H1 (cell line): ENCODE measurements at regions not wholly inside any gene's neighbourhood (a gene's known extent, or its start where the extent isn't known, plus 50 kb on each side); places are given as distances from the start of the nearest gene placed in this dataset.

Experiments used
- CTCF ChIA-PET: fragments of 300-600 bp; sonication (Branson Sonifier 250); formaldehyde crosslinking; loops from one replicate; lab custom pipeline; 2021; ENCODE audit not compliant: partially characterized antibody; lab: Charles Lee
- POLR2A ChIA-PET: fragments of 300-600 bp; sonication (Branson Sonifier 250); formaldehyde crosslinking; loops from one replicate; lab custom pipeline; 2021; ENCODE audit warnings: inconsistent platforms; ENCODE audit not compliant: partially characterized antibody; lab: Charles Lee
- DNase-seq, 2 experiments: peaks; one replicate each; pipeline versions ENCODE4 v3.0.0 to v3.0.0-alpha.2; 2010 to 2022; ENCODE audit warnings: low spot score in 2 of 2, low read depth in 1 of 2, mixed read lengths in 1 of 2
- FAIRE-seq: peaks from 2 replicates; lab custom pipeline; 2011; peaks lifted over from hg19 to GRCh38; lab: Jason Lieb, UNC
- H2AFZ ChIP-seq: 2 replicates; pipeline ENCODE4 v1.8.1; 2012; ENCODE audit warnings: low read length, inconsistent platforms
- H2AK5ac ChIP-seq: 2 replicates; pipeline ENCODE4 v1.6.1; 2013; ENCODE audit warnings: low read depth, low read length
- H2BK120ac ChIP-seq: replicated peaks from 2 replicates; pipeline ENCODE3; 2013; ENCODE audit warnings: low read depth, low read length, inconsistent platforms
- H2BK12ac ChIP-seq: 2 replicates; pipeline ENCODE4 v1.6.1; 2013; ENCODE audit warnings: low read depth, low read length
- H2BK15ac ChIP-seq: 2 replicates; pipeline ENCODE4 v1.6.1; 2013; ENCODE audit warnings: low read length
- H2BK20ac ChIP-seq: 2 replicates; pipeline ENCODE4 v1.6.1; 2013; ENCODE audit warnings: low read length
- H2BK5ac ChIP-seq: 2 replicates; pipeline ENCODE4 v1.6.1; 2013; ENCODE audit warnings: low read depth, low read length
- H3K14ac ChIP-seq: 2 replicates; pipeline ENCODE4 v1.6.1; 2013; ENCODE audit warnings: inconsistent platforms; ENCODE audit not compliant: insufficient read length
- H3K18ac ChIP-seq: 2 replicates; pipeline ENCODE4 v1.6.1; 2013; ENCODE audit warnings: low read length; ENCODE audit errors: extremely low read depth
- H3K23ac ChIP-seq: 2 replicates; pipeline ENCODE4 v1.6.1; 2013; ENCODE audit warnings: inconsistent platforms; ENCODE audit not compliant: insufficient read length
- H3K23me2 ChIP-seq: 2 replicates; pipeline ENCODE4 v1.6.1; 2013; ENCODE audit warnings: low read depth, low read length
- H3K27ac ChIP-seq: 2 replicates; pipeline ENCODE4 v1.6.1; 2011; ENCODE audit warnings: low read depth, low read length, inconsistent platforms
- H3K27me3 ChIP-seq, 4 experiments: replicated peaks in 1 of 4; 1 replicate in 1 of 4; 2 replicates in 3 of 4; pipeline versions ENCODE4 v1.6.1 to v1.8.1; 2011 to 2013; ENCODE audit warnings: low read length in 3 of 4, mild to moderate bottlenecking in 3 of 4, inconsistent platforms in 2 of 4, mixed read lengths in 2 of 4, moderate library complexity in 1 of 4; ENCODE audit not compliant: control insufficient read depth in 3 of 4, insufficient read depth in 3 of 4; ENCODE audit errors: extremely low read depth in 1 of 4
- H3K36me3 ChIP-seq, 4 experiments: 2 replicates each; pipeline versions ENCODE4 v1.6.1 to v1.8.1; 2011 to 2013; ENCODE audit warnings: mild to moderate bottlenecking in 4 of 4, low read length in 3 of 4, moderate library complexity in 2 of 4, control low read depth in 1 of 4, inconsistent platforms in 1 of 4; ENCODE audit not compliant: insufficient read depth in 4 of 4, control insufficient read depth in 2 of 4
- H3K4ac ChIP-seq: replicated peaks from 2 replicates; pipeline ENCODE3; 2013; ENCODE audit warnings: low read length, low read depth, mixed read lengths, inconsistent platforms; ENCODE audit not compliant: insufficient read length
- H3K4me1 ChIP-seq, 4 experiments: replicated peaks in 1 of 4; 1 replicate in 1 of 4; 2 replicates in 3 of 4; pipeline versions ENCODE4 v1.6.1 to v1.8.1; 2011 to 2013; ENCODE audit warnings: low read length in 3 of 4, inconsistent platforms in 2 of 4, mixed read lengths in 1 of 4; ENCODE audit not compliant: insufficient read depth in 4 of 4, control insufficient read depth in 3 of 4
- H3K4me2 ChIP-seq, 2 experiments: 2 replicates each; pipeline versions ENCODE4 v1.6.1 to v1.8.1; 2011 to 2013; ENCODE audit warnings: low read depth in 2 of 2, low read length in 2 of 2, control low read depth in 1 of 2, inconsistent platforms in 1 of 2, mild to moderate bottlenecking in 1 of 2; ENCODE audit not compliant: insufficient read depth in 1 of 2
- H3K4me3 ChIP-seq, 4 experiments: fragments of 200-600, 300-600 bp in 1 of 4; sonication (generic), shearing (Covaris generic), sonication (Bioruptor Twin) in 1 of 4; 2 replicates each; pipeline versions ENCODE4 v1.5.1 to v1.8.1; 2011 to 2016; ENCODE audit warnings: low read length in 4 of 4, low read depth in 3 of 4, control low read depth in 2 of 4, inconsistent platforms in 2 of 4, mild to moderate bottlenecking in 2 of 4, mixed read lengths in 1 of 4, moderate library complexity in 1 of 4; ENCODE audit not compliant: insufficient read depth in 2 of 4; ENCODE audit errors: extremely low read depth in 1 of 4
- H3K56ac ChIP-seq: replicated peaks from 2 replicates; pipeline ENCODE3; 2013; ENCODE audit warnings: low read depth, mild to moderate bottlenecking, mixed read lengths, low read length, inconsistent platforms; ENCODE audit not compliant: insufficient read length
- H3K79me1 ChIP-seq: 2 replicates; pipeline ENCODE4 v1.6.1; 2013; ENCODE audit warnings: low read depth, low read length, control low read depth
- H3K79me2 ChIP-seq, 2 experiments: 2 replicates each; pipeline versions ENCODE4 v1.6.1 to v1.8.1; 2012 to 2013; ENCODE audit warnings: low read length in 2 of 2, mild to moderate bottlenecking in 2 of 2, inconsistent platforms in 1 of 2; ENCODE audit not compliant: insufficient read depth in 2 of 2, control insufficient read depth in 1 of 2
- H3K9ac ChIP-seq, 4 experiments: replicated peaks in 1 of 4; 1 replicate in 1 of 4; 2 replicates in 3 of 4; pipeline versions ENCODE4 v1.6.1 to v1.8.1; 2011 to 2013; ENCODE audit warnings: low read depth in 3 of 4, low read length in 3 of 4, control low read depth in 2 of 4, mild to moderate bottlenecking in 2 of 4, moderate library complexity in 2 of 4, inconsistent platforms in 1 of 4; ENCODE audit errors: extremely low read depth in 1 of 4
- H3K9me3 ChIP-seq, 2 experiments: 2 replicates each; pipeline versions ENCODE4 v1.6.1 to v1.8.1; 2012 to 2013; ENCODE audit warnings: mild to moderate bottlenecking in 2 of 2, moderate library complexity in 2 of 2, control low read depth in 1 of 2, inconsistent platforms in 1 of 2, low read depth in 1 of 2, low read length in 1 of 2, mixed read lengths in 1 of 2; ENCODE audit not compliant: insufficient read depth in 2 of 2
- H4K20me1 ChIP-seq, 2 experiments: replicated peaks in 1 of 2; 2 replicates each; pipeline versions ENCODE3 to v1.8.1; 2011 to 2013; ENCODE audit warnings: inconsistent platforms in 2 of 2, low read length in 2 of 2, mild to moderate bottlenecking in 1 of 2; ENCODE audit not compliant: insufficient read depth in 2 of 2, control insufficient read depth in 1 of 2
- H4K5ac ChIP-seq: 2 replicates; pipeline ENCODE4 v1.6.1; 2013; ENCODE audit warnings: low read length, low read depth, mixed read lengths, inconsistent platforms; ENCODE audit not compliant: insufficient read length
- H4K8ac ChIP-seq: 2 replicates; pipeline ENCODE4 v1.8.0; 2013; ENCODE audit warnings: mild to moderate bottlenecking, moderate library complexity, low read length, inconsistent platforms; ENCODE audit not compliant: insufficient read depth; ENCODE audit errors: extremely low read depth
- H4K91ac ChIP-seq: replicated peaks from 2 replicates; pipeline ENCODE3; 2013; ENCODE audit warnings: low read length, mixed read lengths, inconsistent platforms; ENCODE audit not compliant: insufficient read length
- SIRT6 ChIP-seq: IDR thresholded peaks from one replicate; pipeline ENCODE4 v1.7.1; 2012; ENCODE audit warnings: low read length, inconsistent platforms
- WGBS, 2 experiments: shearing (Covaris generic) in 1 of 2; methylation state at CpG; one replicate each; pipeline versions ENCODE4 v1.1.6 to v1.1.7; 2013 to 2015; ENCODE audit warnings: low lambda C conversion rate in 2 of 2, mixed read lengths in 2 of 2, inconsistent platforms in 1 of 2, low coverage in 1 of 2, missing lambda C conversion rate in 1 of 2; ENCODE audit not compliant: insufficient replicate concordance in 2 of 2, insufficient coverage in 1 of 2, insufficient read length in 1 of 2; ENCODE audit errors: extremely low coverage in 1 of 2, missing lambda C conversion rate in 1 of 2; 5-methylcytosine and 5-hydroxymethylcytosine counted together

GRCh38 chr2:42851186-42851585 is 58.8 kb upstream of the HAAO start:
- Histone ChIP-seq H3K23me2 (no peaks in the 10 kb centered on the region), H2AFZ (no peak overlapping the region), H3K9ac (no peak overlapping the region), H3K23ac (no peak overlapping the region), H3K56ac (no peak overlapping the region), H4K20me1 (no peaks in the 10 kb centered on the region), H3K9me3 (no peaks in the 10 kb centered on the region), H2BK12ac (no peak overlapping the region), H3K27me3 (no peaks in the 10 kb centered on the region), H2BK20ac (no peak overlapping the region), H2BK15ac (no peak overlapping the region), H4K8ac (no peak overlapping the region; the same call in 1 of the 2 replicates), H3K4me3 (no peak overlapping the region), H2BK120ac (no peak overlapping the region), H3K4me1 (no peaks in the 10 kb centered on the region), H3K27ac (no peak overlapping the region), H3K18ac (no peak overlapping the region), H3K79me2 (no peaks in the 10 kb centered on the region), H3K14ac (no peak overlapping the region), H3K4me2 (no peak overlapping the region), H2AK5ac (no peak overlapping the region), H4K91ac (no peak overlapping the region), H3K79me1 (no peaks in the 10 kb centered on the region), H2BK5ac (no peak overlapping the region), H3K36me3 (no peaks in the 10 kb centered on the region), H3K4ac (no peak overlapping the region), H4K5ac (no peak overlapping the region)
- POLR2A ChIA-PET, result interaction anchor here (1.7 kb wide), 1 partner anchor 41 kb away, joined by 4 read pairs; no protein-coding TSS in a partner anchor
- CTCF ChIA-PET, result interaction anchor here (0.7 to 15.1 kb wide), 6 partner anchors 7 to 633 kb away, joined by 3 to 137 read pairs (median 4); no protein-coding TSS in a partner anchor
- no peak for TF ChIP-seq SIRT6
- DNase-seq (no peak), FAIRE-seq (no peak)
- 63% methylated on average over 4 of the region's 4 CpGs; no CpG with 5 or more reads in 1 of the 2 experiments for WGBS, 2 experiments
